Endothelial cell of umbilical vein (primary cell): ENCODE measurements at regions not wholly inside any gene's neighbourhood (a gene's known extent, or its start where the extent isn't known, plus 50 kb on each side); places are given as distances from the start of the nearest gene placed in this dataset.

Experiments used
- BruUV-seq: library from RNA; stranded (reverse); fragments of 400-500 nt; replicated peaks from 2 replicates; lab custom pipeline; 2021; lab: Mats Ljungman, UMichigan
- CTCF ChIA-PET: fragments of 300-600, 350-600 bp; sonication (Branson Sonifier 250); formaldehyde crosslinking; loops from one replicate; lab custom pipeline; 2021; ENCODE audit warnings: antibody characterized with exemption, inconsistent platforms; lab: Charles Lee
- POLR2A ChIA-PET: fragments of 300-600, 350-600 bp; sonication (Branson Sonifier 250); formaldehyde crosslinking; loops from one replicate; lab custom pipeline; 2021; ENCODE audit warnings: antibody characterized with exemption, inconsistent platforms; lab: Charles Lee
- DNase-seq: peaks from one replicate; pipeline ENCODE4 v3.0.0-alpha.2; 2011; ENCODE audit warnings: low read depth, low spot score
- FAIRE-seq: peaks from 2 replicates; lab custom pipeline; 2011; peaks lifted over from hg19 to GRCh38; lab: Jason Lieb, UNC
- H2AFZ ChIP-seq: 2 replicates; pipeline ENCODE4 v1.6.0; 2012; ENCODE audit warnings: low read depth, low read length, control low read depth, inconsistent platforms
- H3K27ac ChIP-seq: 2 replicates; pipeline ENCODE4 v1.5.1; 2011; ENCODE audit warnings: low read depth, mild to moderate bottlenecking, control low read depth, low read length, moderate library complexity; ENCODE audit not compliant: insufficient read depth
- H3K27me3 ChIP-seq, 2 experiments: 2 replicates each; pipeline versions ENCODE4 v1.6.0 to v1.6.1; 2011; ENCODE audit warnings: low read length in 2 of 2, mixed read lengths in 1 of 2; ENCODE audit not compliant: control insufficient read depth in 2 of 2, insufficient read depth in 2 of 2
- H3K36me3 ChIP-seq, 2 experiments: 2 replicates in 1 of 2; 3 replicates in 1 of 2; pipeline ENCODE4 v1.5.1; 2011; ENCODE audit warnings: low read length in 2 of 2, mild to moderate bottlenecking in 1 of 2, moderate library complexity in 1 of 2; ENCODE audit not compliant: control insufficient read depth in 2 of 2, insufficient read depth in 2 of 2; ENCODE audit errors: extremely low read depth in 1 of 2
- H3K4me1 ChIP-seq: 3 replicates; pipeline ENCODE4 v1.5.1; 2011; ENCODE audit warnings: mild to moderate bottlenecking, low read length; ENCODE audit not compliant: control insufficient read depth, insufficient read depth; ENCODE audit errors: extremely low read depth
- H3K4me2 ChIP-seq: 2 replicates; pipeline ENCODE4 v1.6.1; 2011; ENCODE audit warnings: low read length, control low read depth, mixed read lengths; ENCODE audit not compliant: insufficient read depth
- H3K4me3 ChIP-seq, 3 experiments: fragments of 200-600 bp in 1 of 3; sonication (generic), shearing (Covaris generic) in 1 of 3; replicated peaks in 1 of 3; 2 replicates each; pipeline ENCODE4 v1.5.1; 2011 to 2016; ENCODE audit warnings: control low read depth in 3 of 3, low read length in 3 of 3, mild to moderate bottlenecking in 2 of 3, inconsistent platforms in 1 of 3, low read depth in 1 of 3, moderate library complexity in 1 of 3; ENCODE audit not compliant: insufficient read depth in 1 of 3
- H3K79me2 ChIP-seq: 2 replicates; pipeline ENCODE4 v1.6.0; 2012; ENCODE audit warnings: low read length, inconsistent platforms; ENCODE audit not compliant: control insufficient read depth, insufficient read depth
- H3K9ac ChIP-seq: replicated peaks from 2 replicates; pipeline ENCODE3; 2011; ENCODE audit warnings: low read length, control low read depth; ENCODE audit not compliant: insufficient read depth; ENCODE audit errors: extremely low read depth
- H3K9me1 ChIP-seq: replicated peaks from 3 replicates; pipeline ENCODE4 v1.6.0; 2011; ENCODE audit warnings: mild to moderate bottlenecking, low read length; ENCODE audit not compliant: control insufficient read depth, insufficient read depth; ENCODE audit errors: extremely low read depth
- H3K9me3 ChIP-seq: replicated peaks from 2 replicates; pipeline ENCODE4 v1.5.1; 2012; ENCODE audit warnings: low read length, inconsistent platforms; ENCODE audit not compliant: control insufficient read depth, insufficient read depth
- H4K20me1 ChIP-seq: replicated peaks from 2 replicates; pipeline ENCODE3; 2011; ENCODE audit warnings: mild to moderate bottlenecking, low read length; ENCODE audit not compliant: control insufficient read depth, insufficient read depth; ENCODE audit errors: extremely low read depth
- EZH2 ChIP-seq: IDR thresholded peaks from 2 replicates; pipeline ENCODE4 v1.6.1; 2012; ENCODE audit warnings: borderline replicate concordance, low read depth, mild to moderate bottlenecking, moderate library complexity, low read length, inconsistent platforms; ENCODE audit not compliant: severe bottlenecking
- FOS ChIP-seq: IDR thresholded peaks from 2 replicates; pipeline ENCODE4 v1.6.1; 2011; ENCODE audit warnings: mild to moderate bottlenecking, low read length, moderate library complexity, borderline replicate concordance; ENCODE audit not compliant: insufficient read depth
- GATA2 ChIP-seq: IDR thresholded peaks from 2 replicates; pipeline ENCODE4 v1.7.0; 2011; ENCODE audit warnings: low read depth, mild to moderate bottlenecking, moderate library complexity, mixed read lengths, low read length; ENCODE audit not compliant: insufficient read length, insufficient read depth
- JUN ChIP-seq: IDR thresholded peaks from 2 replicates; pipeline ENCODE4 v1.6.1; 2011; ENCODE audit warnings: borderline replicate concordance, low read depth; ENCODE audit not compliant: insufficient read length, insufficient read depth
- MYC ChIP-seq: IDR thresholded peaks from one replicate; pipeline ENCODE4 v1.6.1; 2011; ENCODE audit warnings: mild to moderate bottlenecking, low read depth, low read length
- POLR2A ChIP-seq: IDR thresholded peaks from 2 replicates; pipeline ENCODE4 v1.6.1; 2012; ENCODE audit warnings: low read depth, mild to moderate bottlenecking, control low read depth, low read length
- POLR2AphosphoS5 ChIP-seq: IDR thresholded peaks from 2 replicates; pipeline ENCODE4 v1.6.1; 2012; ENCODE audit warnings: low read depth, mild to moderate bottlenecking, control low read depth, low read length, moderate library complexity; ENCODE audit not compliant: insufficient read depth
- dilution Hi-C: fragments of 300-500 bp; cut with MboI; formaldehyde crosslinking; loops from one replicate; pipeline ENCODE4 v1.15.0; 2019; ENCODE audit warnings: low sequenced_read_pairs; ENCODE audit not compliant: extremely low pct_ligation_motif_present
- intact Hi-C: fragments of 100-400 bp; cut with micrococcal nuclease; formaldehyde crosslinking; loops from one replicate; pipeline ENCODE4 v1.10.0; 2022
- TF ChIP-seq, protein P1 (sequence below): IDR thresholded peaks from 2 replicates; pipeline ENCODE4 v1.6.1; 2011; ENCODE audit not compliant: insufficient read depth, insufficient read length
- TF ChIP-seq, protein P2 (sequence below), 2 donors: IDR thresholded peaks; 1 replicate in 1 of 2; 2 replicates in 1 of 2; pipeline ENCODE4 v1.5.1; 2011; ENCODE audit warnings: low read length in 2 of 2, mild to moderate bottlenecking in 2 of 2, moderate library complexity in 2 of 2, control low read depth in 1 of 2, inconsistent platforms in 1 of 2, low read depth in 1 of 2; ENCODE audit not compliant: insufficient read depth in 1 of 2; ENCODE audit errors: extremely low read depth in 1 of 2

DNA sequence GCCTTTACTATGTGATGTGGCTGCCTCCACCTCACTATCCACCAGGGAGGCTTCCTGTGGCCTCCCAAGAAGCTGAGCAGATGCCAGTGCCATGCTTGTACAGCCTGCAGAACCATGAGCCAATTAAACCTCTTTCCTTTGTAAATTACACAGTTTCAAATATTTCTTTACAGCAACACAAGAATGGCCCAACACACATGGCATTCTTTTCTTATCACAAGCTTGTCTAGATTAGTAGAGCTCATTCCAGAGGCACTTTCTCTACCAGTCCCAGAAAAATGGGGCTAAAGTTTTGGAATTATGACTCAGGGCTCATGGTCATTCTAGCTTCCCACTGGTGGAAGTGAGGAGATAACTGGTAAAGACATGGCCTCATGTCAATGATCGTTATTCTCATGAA, 655.2 kb downstream of the LMO4 start:
- BruUV-seq, result no TSS peak
- Histone ChIP-seq H3K27ac (no peak overlapping the region), H3K79me2 (no peaks in the 10 kb centered on the region), H2AFZ (no peak overlapping the region), H4K20me1 (no peaks in the 10 kb centered on the region), H3K4me3 (no peak overlapping the region), H3K4me2 (no peak overlapping the region), H3K9ac (no peak overlapping the region), H3K9me1 (no peaks in the 10 kb centered on the region), H3K4me1 (peaks cover 29% of the 10 kb centered on the region), H3K9me3 (no peaks in the 10 kb centered on the region), H3K27me3 (no peaks in the 10 kb centered on the region), H3K36me3 (no peaks in the 10 kb centered on the region)
- ChIA-PET POLR2A (no interaction called here), CTCF (interaction anchor here (0.5 to 1.8 kb wide), 2 partner anchors 31 to 480 kb away, joined by 3 to 8 read pairs; no protein-coding TSS in a partner anchor)
- TF ChIP-seq POLR2A, result no peak
- TF ChIP-seq FOS, result no peak
- TF ChIP-seq, protein P1, sequence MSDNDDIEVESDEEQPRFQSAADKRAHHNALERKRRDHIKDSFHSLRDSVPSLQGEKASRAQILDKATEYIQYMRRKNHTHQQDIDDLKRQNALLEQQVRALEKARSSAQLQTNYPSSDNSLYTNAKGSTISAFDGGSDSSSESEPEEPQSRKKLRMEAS, result no peak
- no peak for TF ChIP-seq GATA2
- no peak for TF ChIP-seq JUN
- TF ChIP-seq EZH2, result no peak
- no peak for TF ChIP-seq POLR2AphosphoS5
- TF ChIP-seq, protein P2, sequence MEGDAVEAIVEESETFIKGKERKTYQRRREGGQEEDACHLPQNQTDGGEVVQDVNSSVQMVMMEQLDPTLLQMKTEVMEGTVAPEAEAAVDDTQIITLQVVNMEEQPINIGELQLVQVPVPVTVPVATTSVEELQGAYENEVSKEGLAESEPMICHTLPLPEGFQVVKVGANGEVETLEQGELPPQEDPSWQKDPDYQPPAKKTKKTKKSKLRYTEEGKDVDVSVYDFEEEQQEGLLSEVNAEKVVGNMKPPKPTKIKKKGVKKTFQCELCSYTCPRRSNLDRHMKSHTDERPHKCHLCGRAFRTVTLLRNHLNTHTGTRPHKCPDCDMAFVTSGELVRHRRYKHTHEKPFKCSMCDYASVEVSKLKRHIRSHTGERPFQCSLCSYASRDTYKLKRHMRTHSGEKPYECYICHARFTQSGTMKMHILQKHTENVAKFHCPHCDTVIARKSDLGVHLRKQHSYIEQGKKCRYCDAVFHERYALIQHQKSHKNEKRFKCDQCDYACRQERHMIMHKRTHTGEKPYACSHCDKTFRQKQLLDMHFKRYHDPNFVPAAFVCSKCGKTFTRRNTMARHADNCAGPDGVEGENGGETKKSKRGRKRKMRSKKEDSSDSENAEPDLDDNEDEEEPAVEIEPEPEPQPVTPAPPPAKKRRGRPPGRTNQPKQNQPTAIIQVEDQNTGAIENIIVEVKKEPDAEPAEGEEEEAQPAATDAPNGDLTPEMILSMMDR (IDR thresholded peaks at IDR 0.05; ENCODE audit: extremely low read depth in 1 of 2, insufficient read depth in 1 of 2, low read depth in 1 of 2, low read length in 2 of 2), result no peak
- TF ChIP-seq MYC, result no peak
- DNase-seq, result no peak
- FAIRE-seq, result no peak
- intact Hi-C loops, result no loop called here
- dilution Hi-C loops, result no loop called here
